GM19193 (cell line): ENCODE measurements at regions not wholly inside any gene's neighbourhood (a gene's known extent, or its start where the extent isn't known, plus 50 kb on each side); places are given as distances from the start of the nearest gene placed in this dataset.

Source experiments
- POLR2A ChIP-seq: IDR thresholded peaks from 4 replicates; pipeline ENCODE4 v1.6.1; 2011; ENCODE audit not compliant: insufficient read depth, insufficient read length; ENCODE audit errors: extremely low read depth

- TF ChIP-seq POLR2A: no peak
Measured at GRCh38 chr13:73273745-73274144, 214.9 kb downstream of the KLF5 start.

DNA sequence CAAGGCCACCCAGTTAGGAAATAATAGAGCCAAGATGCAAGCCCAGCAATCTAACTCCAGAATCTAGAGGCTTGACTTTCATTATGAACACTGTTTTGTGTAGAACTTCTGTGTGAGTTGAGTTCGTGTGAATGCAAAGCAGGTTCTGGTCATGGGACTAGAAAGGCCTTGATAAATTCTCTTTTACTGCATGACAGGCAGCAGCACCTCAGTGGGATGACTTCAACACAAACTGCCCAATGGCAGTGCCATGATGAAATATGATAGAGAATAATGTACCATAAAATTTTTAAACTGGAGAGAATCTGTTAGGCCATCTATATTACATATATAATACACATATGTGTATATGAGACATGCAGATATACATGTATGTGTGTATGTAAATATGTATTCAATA lies 214.5 kb downstream of the KLF5 start:
- no peak for TF ChIP-seq POLR2A

DNA sequence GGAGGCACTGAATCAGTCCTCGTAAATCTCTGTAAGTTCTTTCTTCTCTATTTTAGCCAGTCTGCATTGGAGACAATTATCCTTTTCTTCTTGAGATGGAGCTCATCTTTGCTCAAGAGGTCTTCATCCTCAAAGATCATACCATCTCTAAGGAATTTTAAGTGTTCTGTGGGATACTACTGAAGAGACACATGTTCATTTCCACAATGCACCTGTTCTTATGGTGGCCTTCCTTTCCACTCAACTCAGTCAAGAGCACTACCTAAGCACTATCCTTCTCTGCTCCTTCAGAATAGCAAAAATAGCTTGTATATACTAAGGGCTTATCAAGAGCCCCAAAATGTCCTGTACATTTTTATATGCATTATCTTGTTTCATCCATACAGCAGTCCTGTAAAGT lies 214.0 kb downstream of the KLF5 start:
- no peak for TF ChIP-seq POLR2A

- no peak for TF ChIP-seq POLR2A
Measured at GRCh38 chr13:73268306-73268705, 209.5 kb downstream of the KLF5 start.

DNA sequence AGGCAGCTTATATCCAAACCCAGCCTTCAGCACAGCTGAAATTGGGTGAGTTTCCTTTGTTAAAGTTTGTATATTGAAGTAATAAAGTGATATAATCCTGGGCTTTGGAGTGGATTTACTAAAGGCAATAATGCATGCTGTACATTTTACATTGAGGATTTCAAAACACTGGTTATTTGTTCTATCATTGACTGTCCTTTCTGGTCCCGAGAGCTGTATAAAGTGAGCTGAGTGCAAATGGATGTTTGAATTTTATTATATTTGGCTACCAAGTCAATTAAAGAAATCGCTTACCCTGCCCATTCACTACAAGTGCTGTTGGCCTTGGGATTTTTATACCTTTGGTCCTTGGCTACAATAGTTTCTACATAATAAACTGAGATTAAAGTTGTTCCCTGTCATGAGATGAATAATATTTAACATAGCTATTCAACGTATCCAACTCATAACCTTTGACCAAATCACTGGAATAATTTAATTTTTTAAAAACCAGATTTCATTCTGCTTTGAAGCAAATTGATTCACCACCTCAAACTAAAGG lies 207.9 kb downstream of the KLF5 start:
- TF ChIP-seq POLR2A: no peak

DNA sequence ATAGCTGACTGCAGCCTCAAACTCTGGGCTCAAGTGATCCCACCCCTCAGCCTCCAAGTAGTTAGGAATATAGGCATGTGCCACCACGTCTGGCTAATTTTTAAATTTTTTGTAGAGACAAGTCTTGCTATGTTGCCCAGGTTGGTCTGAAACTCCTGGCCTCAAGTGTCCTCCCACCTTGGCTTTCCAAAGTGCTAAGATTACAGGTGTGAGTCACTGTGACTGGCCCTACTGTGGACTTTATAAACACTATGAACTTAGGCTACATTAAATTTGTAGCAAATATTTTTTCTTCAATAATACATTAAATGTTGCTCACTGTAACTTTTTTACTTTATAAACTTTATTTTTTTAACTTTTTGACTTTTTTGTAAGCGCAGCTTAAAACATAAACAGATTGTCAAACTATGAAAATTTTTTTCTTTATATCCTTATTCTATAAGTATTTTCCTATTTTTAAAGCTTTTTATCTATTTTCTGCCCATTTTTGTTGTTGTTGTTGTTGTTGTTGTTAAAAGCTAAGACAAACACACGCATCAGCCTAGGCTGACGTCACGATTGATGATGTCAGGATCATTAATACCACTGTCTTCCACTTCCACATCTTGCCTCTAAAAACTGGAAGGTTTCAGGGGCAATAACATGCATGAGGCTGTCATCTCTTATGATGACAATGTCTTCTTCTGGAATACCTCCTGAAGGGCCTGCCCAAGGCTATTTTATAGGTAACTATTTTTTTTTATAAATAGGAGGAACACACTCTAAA lies 204.2 kb downstream of the KLF5 start:
- TF ChIP-seq POLR2A: no peak

DNA sequence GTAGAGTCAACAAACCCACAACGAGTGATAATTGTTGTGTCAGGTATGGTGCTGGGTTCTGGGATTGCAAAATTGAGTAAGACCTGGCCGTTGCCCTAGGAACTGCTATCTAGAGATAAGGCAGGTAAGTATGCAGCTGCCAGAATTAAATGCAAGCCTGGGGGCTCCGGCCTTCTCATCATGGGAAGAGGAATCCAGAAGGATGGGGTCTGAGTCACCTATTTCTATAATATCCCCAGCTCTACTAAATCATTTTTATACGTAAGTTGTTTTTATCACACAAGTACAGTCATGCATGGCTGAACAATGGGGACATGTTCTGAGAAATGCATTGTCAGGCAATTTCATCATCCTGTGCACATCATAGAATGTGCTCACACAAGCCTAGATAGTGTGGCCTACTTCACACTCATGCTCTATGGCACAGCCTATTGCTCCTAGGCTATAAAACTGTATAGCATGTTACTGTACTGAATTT lies 203.0 kb downstream of the KLF5 start:
- TF ChIP-seq POLR2A: no peak

GRCh38 chr13:73259061-73260017 lies 200.5 kb downstream of the KLF5 start:
- TF ChIP-seq POLR2A: no peak

- TF ChIP-seq POLR2A: no peak
Measured at GRCh38 chr13:73258406-73258805, 199.6 kb downstream of the KLF5 start.

- TF ChIP-seq POLR2A: no peak
Measured at GRCh38 chr13:73254827-73255226, 196.0 kb downstream of the KLF5 start.

DNA sequence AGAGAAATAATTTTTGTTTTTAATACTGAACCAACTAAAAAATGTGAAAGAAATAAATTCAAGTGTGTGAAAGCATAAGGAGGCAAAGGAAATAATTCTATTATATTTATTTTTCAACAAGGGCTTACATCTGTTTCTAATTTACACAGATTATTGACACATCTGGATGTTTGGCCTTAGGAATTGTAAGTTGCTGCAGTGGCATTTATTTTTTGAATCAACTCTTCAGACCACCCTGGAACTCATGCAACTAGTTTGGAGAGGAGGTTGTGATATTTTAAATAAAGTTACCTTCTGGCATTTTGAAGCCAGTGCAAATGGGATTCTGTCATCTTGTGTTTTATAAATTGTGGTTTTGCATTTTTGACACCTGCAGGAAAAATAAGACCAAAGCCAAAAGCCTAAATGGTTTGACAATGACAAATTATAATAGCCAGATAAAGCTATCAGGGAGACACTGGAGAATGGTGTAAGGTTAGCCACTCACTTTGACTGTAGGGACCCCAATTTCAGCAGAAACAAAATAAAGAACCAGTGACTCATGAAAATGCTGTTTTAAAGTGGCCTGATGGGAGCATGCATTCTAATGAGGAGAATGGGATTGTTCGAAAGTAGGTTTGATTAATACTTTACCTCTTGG lies 192.9 kb downstream of the KLF5 start:
- no peak for TF ChIP-seq POLR2A

- TF ChIP-seq POLR2A: no peak
Measured at GRCh38 chr13:73250061-73250460, 191.3 kb downstream of the KLF5 start.

DNA sequence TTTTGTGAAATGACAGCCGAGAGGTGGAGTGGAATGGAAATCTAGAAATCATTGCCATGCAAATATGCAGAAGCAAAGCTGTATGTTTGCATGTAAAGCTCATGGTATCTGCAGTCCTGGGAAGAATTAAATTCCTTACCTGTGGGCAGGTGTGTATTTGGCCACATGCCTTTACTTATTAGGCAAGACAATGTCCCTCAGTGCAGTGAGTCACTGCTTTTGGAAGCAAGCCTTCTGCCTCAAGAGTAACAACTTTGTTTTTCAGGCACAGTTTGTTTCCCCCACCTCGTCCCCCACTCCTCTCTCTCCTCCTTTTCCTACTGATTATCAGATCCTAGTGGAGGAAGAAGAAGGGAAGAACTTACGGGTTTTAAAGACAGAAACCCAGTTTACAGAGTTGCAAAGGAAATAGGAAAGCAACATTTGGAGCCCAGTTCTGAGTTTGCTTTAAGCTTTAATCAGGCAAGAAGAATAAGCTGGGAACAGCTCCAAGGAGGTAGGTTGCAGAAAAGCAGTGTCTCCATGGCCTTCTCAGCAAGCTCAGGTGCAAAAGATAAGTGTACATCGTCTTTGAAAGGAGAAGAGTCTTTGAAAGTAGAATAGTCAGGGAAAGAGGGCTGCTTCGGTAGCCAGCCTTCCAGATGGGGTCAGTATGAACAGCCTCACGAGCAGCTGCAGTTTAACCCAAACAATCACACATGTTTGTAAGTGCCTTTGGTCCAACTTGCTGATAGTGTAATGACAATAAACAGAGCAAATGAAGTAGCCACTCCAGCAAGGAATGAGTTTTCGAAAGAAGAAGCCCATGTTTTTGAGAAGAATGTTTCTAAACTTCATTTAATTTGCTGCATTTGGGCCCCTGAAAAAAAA lies 190.1 kb downstream of the KLF5 start:
- no peak for TF ChIP-seq POLR2A

GRCh38 chr13:73248154-73248553 lies 189.3 kb downstream of the KLF5 start:
- TF ChIP-seq POLR2A: no peak

- TF ChIP-seq POLR2A: no peak
Measured at GRCh38 chr13:73245246-73245645, 186.4 kb downstream of the KLF5 start.

DNA sequence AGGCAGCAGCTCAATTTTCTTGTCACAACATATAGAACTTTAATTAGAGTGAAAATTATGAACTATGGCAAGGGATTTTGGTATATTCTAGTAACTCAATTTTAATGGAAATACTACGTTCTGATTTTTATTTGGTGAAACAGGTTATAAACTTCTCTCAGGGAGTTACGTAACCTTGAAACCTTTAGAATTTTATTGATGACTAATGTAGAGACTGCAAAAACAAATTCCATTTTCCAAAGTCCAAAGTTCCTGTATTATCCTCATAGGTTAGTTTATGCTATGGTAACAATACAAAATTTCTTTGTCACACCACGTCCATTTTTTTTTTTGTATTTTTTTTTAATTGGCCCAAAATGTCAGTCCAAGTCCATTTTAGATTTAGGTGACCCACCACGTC lies 185.7 kb downstream of the KLF5 start:
- TF ChIP-seq POLR2A: no peak
